H1 (cell line): ENCODE measurements at regions not wholly inside any gene's neighbourhood (a gene's known extent, or its start where the extent isn't known, plus 50 kb on each side); places are given as distances from the start of the nearest gene placed in this dataset.

Experiments used
- CTCF ChIA-PET: fragments of 300-600 bp; sonication (Branson Sonifier 250); formaldehyde crosslinking; loops from one replicate; lab custom pipeline; 2021; ENCODE audit not compliant: partially characterized antibody; lab: Charles Lee
- POLR2A ChIA-PET: fragments of 300-600 bp; sonication (Branson Sonifier 250); formaldehyde crosslinking; loops from one replicate; lab custom pipeline; 2021; ENCODE audit warnings: inconsistent platforms; ENCODE audit not compliant: partially characterized antibody; lab: Charles Lee
- DNase-seq, 2 experiments: peaks; one replicate each; pipeline versions ENCODE4 v3.0.0 to v3.0.0-alpha.2; 2010 to 2022; ENCODE audit warnings: low spot score in 2 of 2, low read depth in 1 of 2, mixed read lengths in 1 of 2
- FAIRE-seq: peaks from 2 replicates; lab custom pipeline; 2011; peaks lifted over from hg19 to GRCh38; lab: Jason Lieb, UNC
- H2AFZ ChIP-seq: 2 replicates; pipeline ENCODE4 v1.8.1; 2012; ENCODE audit warnings: low read length, inconsistent platforms
- H2AK5ac ChIP-seq: 2 replicates; pipeline ENCODE4 v1.6.1; 2013; ENCODE audit warnings: low read depth, low read length
- H2BK120ac ChIP-seq: replicated peaks from 2 replicates; pipeline ENCODE3; 2013; ENCODE audit warnings: low read depth, low read length, inconsistent platforms
- H2BK12ac ChIP-seq: 2 replicates; pipeline ENCODE4 v1.6.1; 2013; ENCODE audit warnings: low read depth, low read length
- H2BK15ac ChIP-seq: 2 replicates; pipeline ENCODE4 v1.6.1; 2013; ENCODE audit warnings: low read length
- H2BK20ac ChIP-seq: 2 replicates; pipeline ENCODE4 v1.6.1; 2013; ENCODE audit warnings: low read length
- H2BK5ac ChIP-seq: 2 replicates; pipeline ENCODE4 v1.6.1; 2013; ENCODE audit warnings: low read depth, low read length
- H3K14ac ChIP-seq: 2 replicates; pipeline ENCODE4 v1.6.1; 2013; ENCODE audit warnings: inconsistent platforms; ENCODE audit not compliant: insufficient read length
- H3K18ac ChIP-seq: 2 replicates; pipeline ENCODE4 v1.6.1; 2013; ENCODE audit warnings: low read length; ENCODE audit errors: extremely low read depth
- H3K23ac ChIP-seq: 2 replicates; pipeline ENCODE4 v1.6.1; 2013; ENCODE audit warnings: inconsistent platforms; ENCODE audit not compliant: insufficient read length
- H3K23me2 ChIP-seq: 2 replicates; pipeline ENCODE4 v1.6.1; 2013; ENCODE audit warnings: low read depth, low read length
- H3K27ac ChIP-seq: 2 replicates; pipeline ENCODE4 v1.6.1; 2011; ENCODE audit warnings: low read depth, low read length, inconsistent platforms
- H3K27me3 ChIP-seq, 4 experiments: replicated peaks in 1 of 4; 1 replicate in 1 of 4; 2 replicates in 3 of 4; pipeline versions ENCODE4 v1.6.1 to v1.8.1; 2011 to 2013; ENCODE audit warnings: low read length in 3 of 4, mild to moderate bottlenecking in 3 of 4, inconsistent platforms in 2 of 4, mixed read lengths in 2 of 4, moderate library complexity in 1 of 4; ENCODE audit not compliant: control insufficient read depth in 3 of 4, insufficient read depth in 3 of 4; ENCODE audit errors: extremely low read depth in 1 of 4
- H3K36me3 ChIP-seq, 4 experiments: 2 replicates each; pipeline versions ENCODE4 v1.6.1 to v1.8.1; 2011 to 2013; ENCODE audit warnings: mild to moderate bottlenecking in 4 of 4, low read length in 3 of 4, moderate library complexity in 2 of 4, control low read depth in 1 of 4, inconsistent platforms in 1 of 4; ENCODE audit not compliant: insufficient read depth in 4 of 4, control insufficient read depth in 2 of 4
- H3K4ac ChIP-seq: replicated peaks from 2 replicates; pipeline ENCODE3; 2013; ENCODE audit warnings: low read length, low read depth, mixed read lengths, inconsistent platforms; ENCODE audit not compliant: insufficient read length
- H3K4me1 ChIP-seq, 4 experiments: replicated peaks in 1 of 4; 1 replicate in 1 of 4; 2 replicates in 3 of 4; pipeline versions ENCODE4 v1.6.1 to v1.8.1; 2011 to 2013; ENCODE audit warnings: low read length in 3 of 4, inconsistent platforms in 2 of 4, mixed read lengths in 1 of 4; ENCODE audit not compliant: insufficient read depth in 4 of 4, control insufficient read depth in 3 of 4
- H3K4me2 ChIP-seq, 2 experiments: 2 replicates each; pipeline versions ENCODE4 v1.6.1 to v1.8.1; 2011 to 2013; ENCODE audit warnings: low read depth in 2 of 2, low read length in 2 of 2, control low read depth in 1 of 2, inconsistent platforms in 1 of 2, mild to moderate bottlenecking in 1 of 2; ENCODE audit not compliant: insufficient read depth in 1 of 2
- H3K4me3 ChIP-seq, 4 experiments: fragments of 200-600, 300-600 bp in 1 of 4; sonication (generic), shearing (Covaris generic), sonication (Bioruptor Twin) in 1 of 4; 2 replicates each; pipeline versions ENCODE4 v1.5.1 to v1.8.1; 2011 to 2016; ENCODE audit warnings: low read length in 4 of 4, low read depth in 3 of 4, control low read depth in 2 of 4, inconsistent platforms in 2 of 4, mild to moderate bottlenecking in 2 of 4, mixed read lengths in 1 of 4, moderate library complexity in 1 of 4; ENCODE audit not compliant: insufficient read depth in 2 of 4; ENCODE audit errors: extremely low read depth in 1 of 4
- H3K56ac ChIP-seq: replicated peaks from 2 replicates; pipeline ENCODE3; 2013; ENCODE audit warnings: low read depth, mild to moderate bottlenecking, mixed read lengths, low read length, inconsistent platforms; ENCODE audit not compliant: insufficient read length
- H3K79me1 ChIP-seq: 2 replicates; pipeline ENCODE4 v1.6.1; 2013; ENCODE audit warnings: low read depth, low read length, control low read depth
- H3K79me2 ChIP-seq, 2 experiments: 2 replicates each; pipeline versions ENCODE4 v1.6.1 to v1.8.1; 2012 to 2013; ENCODE audit warnings: low read length in 2 of 2, mild to moderate bottlenecking in 2 of 2, inconsistent platforms in 1 of 2; ENCODE audit not compliant: insufficient read depth in 2 of 2, control insufficient read depth in 1 of 2
- H3K9ac ChIP-seq, 4 experiments: replicated peaks in 1 of 4; 1 replicate in 1 of 4; 2 replicates in 3 of 4; pipeline versions ENCODE4 v1.6.1 to v1.8.1; 2011 to 2013; ENCODE audit warnings: low read depth in 3 of 4, low read length in 3 of 4, control low read depth in 2 of 4, mild to moderate bottlenecking in 2 of 4, moderate library complexity in 2 of 4, inconsistent platforms in 1 of 4; ENCODE audit errors: extremely low read depth in 1 of 4
- H3K9me3 ChIP-seq, 2 experiments: 2 replicates each; pipeline versions ENCODE4 v1.6.1 to v1.8.1; 2012 to 2013; ENCODE audit warnings: mild to moderate bottlenecking in 2 of 2, moderate library complexity in 2 of 2, control low read depth in 1 of 2, inconsistent platforms in 1 of 2, low read depth in 1 of 2, low read length in 1 of 2, mixed read lengths in 1 of 2; ENCODE audit not compliant: insufficient read depth in 2 of 2
- H4K20me1 ChIP-seq, 2 experiments: replicated peaks in 1 of 2; 2 replicates each; pipeline versions ENCODE3 to v1.8.1; 2011 to 2013; ENCODE audit warnings: inconsistent platforms in 2 of 2, low read length in 2 of 2, mild to moderate bottlenecking in 1 of 2; ENCODE audit not compliant: insufficient read depth in 2 of 2, control insufficient read depth in 1 of 2
- H4K5ac ChIP-seq: 2 replicates; pipeline ENCODE4 v1.6.1; 2013; ENCODE audit warnings: low read length, low read depth, mixed read lengths, inconsistent platforms; ENCODE audit not compliant: insufficient read length
- H4K8ac ChIP-seq: 2 replicates; pipeline ENCODE4 v1.8.0; 2013; ENCODE audit warnings: mild to moderate bottlenecking, moderate library complexity, low read length, inconsistent platforms; ENCODE audit not compliant: insufficient read depth; ENCODE audit errors: extremely low read depth
- H4K91ac ChIP-seq: replicated peaks from 2 replicates; pipeline ENCODE3; 2013; ENCODE audit warnings: low read length, mixed read lengths, inconsistent platforms; ENCODE audit not compliant: insufficient read length
- CTCF ChIP-seq, 3 experiments: IDR thresholded peaks; 1 replicate in 2 of 3; 2 replicates in 1 of 3; pipeline versions ENCODE4 v1.5.1 to v1.6.1; 2011; ENCODE audit warnings: low read length in 3 of 3, mild to moderate bottlenecking in 3 of 3, inconsistent platforms in 2 of 3, low read depth in 1 of 3, moderate library complexity in 1 of 3; ENCODE audit not compliant: insufficient read depth in 1 of 3; ENCODE audit errors: control extremely low read depth in 1 of 3
- EZH2 ChIP-seq: fragments of 200-600 bp; sonication (generic); IDR thresholded peaks from 2 replicates; pipeline ENCODE4 v1.7.1; 2012; ENCODE audit warnings: low read depth, mild to moderate bottlenecking, moderate library complexity, low read length, inconsistent platforms; ENCODE audit not compliant: severe bottlenecking
- JUND ChIP-seq: IDR thresholded peaks from 2 replicates; pipeline ENCODE4 v1.6.1; 2011; ENCODE audit warnings: mild to moderate bottlenecking, improper control_type of control experiment, low read length
- KDM1A ChIP-seq: fragments of 200-600, 300-600 bp; sonication (generic); IDR thresholded peaks from 2 replicates; pipeline ENCODE4 v1.7.1; 2016; ENCODE audit warnings: mild to moderate bottlenecking, low read length, borderline replicate concordance
- PHF8 ChIP-seq: fragments of 200-600 bp; sonication (generic); conservative IDR thresholded peaks from 2 replicates; pipeline ENCODE4 v1.7.1; 2012; ENCODE audit warnings: low read depth, mild to moderate bottlenecking, inconsistent platforms, low read length, moderate library complexity
- SIX5 ChIP-seq: IDR thresholded peaks from 2 replicates; pipeline ENCODE4 v1.6.1; 2011; ENCODE audit warnings: mild to moderate bottlenecking, low read depth, low read length
- SP1 ChIP-seq: IDR thresholded peaks from 2 replicates; pipeline ENCODE4 v1.6.1; 2011; ENCODE audit warnings: low read depth, low read length
- TEAD4 ChIP-seq: IDR thresholded peaks from 2 replicates; pipeline ENCODE4 v1.6.1; 2012; ENCODE audit warnings: low read depth, low read length, inconsistent platforms, mixed read lengths
- TF ChIP-seq, protein P1 (sequence below): IDR thresholded peaks from 2 replicates; pipeline ENCODE4 v1.6.1; 2012; ENCODE audit warnings: low read length, inconsistent platforms

DNA sequence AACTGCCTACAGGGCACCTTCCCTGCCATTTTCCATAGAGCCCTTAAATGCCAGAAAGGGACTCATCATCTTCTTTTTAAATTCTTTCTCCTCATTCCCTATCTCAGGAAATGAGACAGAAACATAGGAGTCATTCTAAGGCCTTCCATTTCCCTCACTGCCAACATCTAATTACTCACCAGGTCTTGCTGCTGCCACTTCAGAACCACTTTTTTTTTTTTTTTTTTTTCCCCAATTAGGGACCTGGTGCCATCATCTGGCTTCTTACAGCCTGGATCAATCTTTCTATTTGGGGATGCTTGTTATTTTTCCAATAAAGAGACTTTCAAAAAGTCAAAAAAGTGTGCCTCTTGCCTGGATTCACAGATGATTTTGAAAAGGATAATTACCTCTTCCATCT is 373.4 kb downstream of the LPIN1 start:
- Histone ChIP-seq H3K79me1 (no peaks in the 10 kb centered on the region), H2AK5ac (no peak overlapping the region), H3K4ac (no peak overlapping the region), H4K91ac (no peak overlapping the region), H4K5ac (no peak overlapping the region), H3K4me3 (no peak overlapping the region), H3K27me3 (no peaks in the 10 kb centered on the region), H3K56ac (no peak overlapping the region), H2BK120ac (no peak overlapping the region), H4K8ac (no peak overlapping the region), H2AFZ (no peak overlapping the region), H2BK15ac (no peak overlapping the region), H3K79me2 (no peaks in the 10 kb centered on the region), H3K9me3 (no peaks in the 10 kb centered on the region), H3K4me2 (no peak overlapping the region), H3K23ac (no peak overlapping the region), H3K14ac (no peak overlapping the region), H2BK20ac (no peak overlapping the region), H3K27ac (no peak overlapping the region), H3K18ac (no peak overlapping the region), H3K36me3 (no peaks in the 10 kb centered on the region), H3K23me2 (no peaks in the 10 kb centered on the region), H2BK5ac (no peak overlapping the region), H3K9ac (no peak overlapping the region), H4K20me1 (no peaks in the 10 kb centered on the region), H3K4me1 (peaks cover 0 to 3% (median 2%) of the 10 kb centered on the region in 4 experiments; a peak in 3 of 7 replicates), H2BK12ac (no peak overlapping the region)
- CTCF ChIA-PET: interaction anchor here (0.7 kb wide), 1 partner anchor 35 kb away, joined by 3 read pairs; no protein-coding TSS in a partner anchor
- DNase-seq (no peak), FAIRE-seq (no peak)
- TF ChIP-seq SIX5: no peak
- no peak for TF ChIP-seq KDM1A
- TF ChIP-seq EZH2: no peak
- no peak for TF ChIP-seq TEAD4
- no peak for TF ChIP-seq PHF8
- no peak for TF ChIP-seq SP1
- no peak for TF ChIP-seq JUND
- TF ChIP-seq, protein P1, sequence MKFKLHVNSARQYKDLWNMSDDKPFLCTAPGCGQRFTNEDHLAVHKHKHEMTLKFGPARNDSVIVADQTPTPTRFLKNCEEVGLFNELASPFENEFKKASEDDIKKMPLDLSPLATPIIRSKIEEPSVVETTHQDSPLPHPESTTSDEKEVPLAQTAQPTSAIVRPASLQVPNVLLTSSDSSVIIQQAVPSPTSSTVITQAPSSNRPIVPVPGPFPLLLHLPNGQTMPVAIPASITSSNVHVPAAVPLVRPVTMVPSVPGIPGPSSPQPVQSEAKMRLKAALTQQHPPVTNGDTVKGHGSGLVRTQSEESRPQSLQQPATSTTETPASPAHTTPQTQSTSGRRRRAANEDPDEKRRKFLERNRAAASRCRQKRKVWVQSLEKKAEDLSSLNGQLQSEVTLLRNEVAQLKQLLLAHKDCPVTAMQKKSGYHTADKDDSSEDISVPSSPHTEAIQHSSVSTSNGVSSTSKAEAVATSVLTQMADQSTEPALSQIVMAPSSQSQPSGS: no peak
- TF ChIP-seq CTCF (IDR thresholded peaks at IDR 0.05; ENCODE audit: control extremely low read depth in 1 of 3, insufficient read depth in 1 of 3, low read depth in 1 of 3, low read length in 3 of 3): no peak
- POLR2A ChIA-PET: interaction anchor here (0.7 kb wide), 1 partner anchor 57 kb away, joined by 3 read pairs; no protein-coding TSS in a partner anchor
